NB4 (cell line): ENCODE measurements at regions not wholly inside any gene's neighbourhood (a gene's known extent, or its start where the extent isn't known, plus 50 kb on each side); places are given as distances from the start of the nearest gene placed in this dataset.

Source experiments
- POLR2A ChIP-seq: IDR thresholded peaks from 2 replicates; pipeline ENCODE4 v1.6.1; 2011; ENCODE audit warnings: mild to moderate bottlenecking; ENCODE audit not compliant: insufficient read length; ENCODE audit errors: extremely low read depth
- TF ChIP-seq, protein P1 (sequence below): IDR thresholded peaks from one replicate; pipeline ENCODE4 v1.5.1; 2012; ENCODE audit warnings: low read depth, low read length

GRCh38 chr2:18428516-18428915, 131.9 kb downstream of the RDH14 start:
- TF ChIP-seq, protein P1, sequence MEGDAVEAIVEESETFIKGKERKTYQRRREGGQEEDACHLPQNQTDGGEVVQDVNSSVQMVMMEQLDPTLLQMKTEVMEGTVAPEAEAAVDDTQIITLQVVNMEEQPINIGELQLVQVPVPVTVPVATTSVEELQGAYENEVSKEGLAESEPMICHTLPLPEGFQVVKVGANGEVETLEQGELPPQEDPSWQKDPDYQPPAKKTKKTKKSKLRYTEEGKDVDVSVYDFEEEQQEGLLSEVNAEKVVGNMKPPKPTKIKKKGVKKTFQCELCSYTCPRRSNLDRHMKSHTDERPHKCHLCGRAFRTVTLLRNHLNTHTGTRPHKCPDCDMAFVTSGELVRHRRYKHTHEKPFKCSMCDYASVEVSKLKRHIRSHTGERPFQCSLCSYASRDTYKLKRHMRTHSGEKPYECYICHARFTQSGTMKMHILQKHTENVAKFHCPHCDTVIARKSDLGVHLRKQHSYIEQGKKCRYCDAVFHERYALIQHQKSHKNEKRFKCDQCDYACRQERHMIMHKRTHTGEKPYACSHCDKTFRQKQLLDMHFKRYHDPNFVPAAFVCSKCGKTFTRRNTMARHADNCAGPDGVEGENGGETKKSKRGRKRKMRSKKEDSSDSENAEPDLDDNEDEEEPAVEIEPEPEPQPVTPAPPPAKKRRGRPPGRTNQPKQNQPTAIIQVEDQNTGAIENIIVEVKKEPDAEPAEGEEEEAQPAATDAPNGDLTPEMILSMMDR, result no peak
- no peak for TF ChIP-seq POLR2A
